GM12872 (cell line): ENCODE measurements at regions not wholly inside any gene's neighbourhood (a gene's known extent, or its start where the extent isn't known, plus 50 kb on each side); places are given as distances from the start of the nearest gene placed in this dataset.

ENCODE experiments used
- TF ChIP-seq, protein P1 (sequence below): IDR thresholded peaks from 3 replicates; pipeline ENCODE4 v1.5.1; 2011; ENCODE audit warnings: low read depth, mild to moderate bottlenecking, low read length, moderate library complexity; ENCODE audit not compliant: insufficient read depth

DNA sequence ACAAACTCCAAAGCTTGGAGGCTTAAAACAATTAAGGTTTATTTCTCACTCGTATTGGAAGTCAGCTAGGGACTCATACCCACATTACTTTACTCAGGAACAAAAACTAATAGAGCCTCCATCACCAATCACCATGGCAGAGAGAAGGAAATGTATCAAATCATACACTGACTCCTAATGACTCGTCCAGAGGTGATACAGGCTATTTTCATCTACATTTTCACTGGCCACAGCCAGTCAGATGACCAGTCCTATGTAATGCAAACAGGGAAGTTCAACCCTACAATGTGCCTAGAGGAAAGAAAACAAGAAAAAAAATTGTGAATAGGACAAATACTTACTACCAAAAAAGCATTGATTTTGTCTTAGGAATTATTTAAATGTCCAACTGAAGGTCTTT, 110.3 kb downstream of the SEC16B start:
- TF ChIP-seq, protein P1, sequence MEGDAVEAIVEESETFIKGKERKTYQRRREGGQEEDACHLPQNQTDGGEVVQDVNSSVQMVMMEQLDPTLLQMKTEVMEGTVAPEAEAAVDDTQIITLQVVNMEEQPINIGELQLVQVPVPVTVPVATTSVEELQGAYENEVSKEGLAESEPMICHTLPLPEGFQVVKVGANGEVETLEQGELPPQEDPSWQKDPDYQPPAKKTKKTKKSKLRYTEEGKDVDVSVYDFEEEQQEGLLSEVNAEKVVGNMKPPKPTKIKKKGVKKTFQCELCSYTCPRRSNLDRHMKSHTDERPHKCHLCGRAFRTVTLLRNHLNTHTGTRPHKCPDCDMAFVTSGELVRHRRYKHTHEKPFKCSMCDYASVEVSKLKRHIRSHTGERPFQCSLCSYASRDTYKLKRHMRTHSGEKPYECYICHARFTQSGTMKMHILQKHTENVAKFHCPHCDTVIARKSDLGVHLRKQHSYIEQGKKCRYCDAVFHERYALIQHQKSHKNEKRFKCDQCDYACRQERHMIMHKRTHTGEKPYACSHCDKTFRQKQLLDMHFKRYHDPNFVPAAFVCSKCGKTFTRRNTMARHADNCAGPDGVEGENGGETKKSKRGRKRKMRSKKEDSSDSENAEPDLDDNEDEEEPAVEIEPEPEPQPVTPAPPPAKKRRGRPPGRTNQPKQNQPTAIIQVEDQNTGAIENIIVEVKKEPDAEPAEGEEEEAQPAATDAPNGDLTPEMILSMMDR, result no peak

DNA sequence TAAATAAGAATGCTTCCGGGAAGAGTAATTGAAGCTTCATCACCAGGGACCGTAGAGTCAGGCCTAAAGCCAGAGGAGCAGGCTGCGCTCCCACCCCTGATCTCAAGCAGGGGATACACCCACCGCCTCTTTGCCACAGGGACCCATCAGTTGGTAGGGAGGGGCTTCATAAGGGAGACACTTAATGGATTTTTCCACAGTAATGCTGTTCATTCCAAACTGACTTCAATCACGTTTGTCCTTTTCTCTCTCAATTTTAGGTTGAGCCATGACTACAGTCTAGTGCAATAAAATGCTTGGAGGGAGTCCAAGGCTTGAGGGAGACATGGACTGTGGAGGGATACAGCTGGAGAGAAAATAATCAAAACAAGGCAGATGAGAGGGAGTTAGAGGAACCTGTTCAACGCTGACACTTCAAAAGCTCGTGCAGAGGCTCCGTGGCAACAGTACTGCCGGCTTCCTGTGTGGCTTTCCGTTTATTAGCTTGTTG, 111.5 kb downstream of the SEC16B start:
- TF ChIP-seq, protein P1, result no peak

DNA sequence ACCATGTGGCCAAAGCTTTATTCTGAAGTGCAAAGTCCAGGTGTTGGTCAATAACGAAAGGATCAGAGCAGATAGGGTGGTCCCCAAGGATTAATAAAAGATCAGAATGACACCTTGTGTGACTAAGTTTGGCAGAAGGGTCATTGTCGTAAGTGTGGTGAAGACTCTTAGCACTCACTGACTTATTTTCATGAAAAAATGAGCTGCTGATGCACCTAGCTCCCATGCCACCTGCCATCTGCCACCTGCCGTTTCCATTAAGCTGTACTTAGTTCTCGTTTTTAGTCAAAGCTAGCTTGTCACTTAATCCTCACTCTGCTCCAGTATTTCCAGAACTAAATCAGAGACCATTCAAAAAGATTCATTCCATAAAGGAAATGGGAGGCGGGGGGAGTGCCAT, 112.6 kb downstream of the SEC16B start:
- TF ChIP-seq, protein P1, result no peak

DNA sequence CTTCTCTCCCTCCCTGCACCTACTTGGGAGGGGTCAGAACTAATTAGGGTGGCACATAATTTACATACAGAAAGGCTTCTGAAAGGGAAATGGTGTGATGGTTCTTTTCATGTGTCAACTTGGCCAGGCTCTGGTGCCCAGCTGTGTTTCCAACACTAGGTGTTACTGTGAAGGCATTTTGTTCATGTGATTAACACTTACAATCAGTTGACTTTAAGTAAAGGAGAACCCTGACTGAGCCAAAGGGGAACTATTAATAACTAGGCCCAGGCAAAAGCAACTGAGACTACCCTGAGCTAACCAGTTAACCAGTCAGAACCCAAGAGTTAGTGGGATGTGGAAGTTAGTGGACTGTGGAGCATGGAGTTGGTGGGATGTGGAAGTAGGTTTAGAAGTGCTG, 114.9 kb downstream of the SEC16B start:
- TF ChIP-seq, protein P1, result no peak

DNA sequence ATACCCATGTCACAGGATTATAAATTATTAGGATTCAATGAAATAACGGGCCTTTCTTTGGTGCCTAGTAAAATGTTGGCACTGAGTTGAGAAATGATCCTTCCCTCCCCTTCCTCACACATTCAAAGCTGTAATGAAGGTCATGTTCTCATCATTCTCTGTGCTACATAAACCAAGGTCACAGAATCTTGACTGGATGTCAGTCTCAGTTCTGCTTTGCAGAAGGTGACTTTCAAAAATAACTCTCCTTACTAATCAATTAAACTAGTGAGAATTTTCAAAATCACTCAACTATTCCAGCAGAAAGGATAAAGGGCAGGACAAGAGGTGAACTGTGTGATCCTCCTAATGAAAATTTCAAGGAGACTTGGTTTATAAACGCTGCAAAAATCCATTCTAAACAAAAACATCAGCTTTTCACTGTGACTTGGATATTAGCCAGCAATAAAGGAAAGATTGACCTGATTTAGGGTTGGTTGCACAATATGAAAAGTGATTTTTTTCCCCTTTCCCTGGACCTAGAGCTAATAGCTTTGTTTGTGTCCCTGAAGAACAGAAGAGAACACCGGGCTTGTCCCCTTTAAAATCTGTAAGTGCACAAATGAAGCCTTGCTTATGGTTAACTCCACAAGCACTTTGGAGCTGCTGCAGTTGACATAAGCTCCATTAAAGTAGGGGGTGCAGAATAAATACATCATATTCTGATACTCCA, 120.1 kb downstream of the SEC16B start:
- TF ChIP-seq, protein P1, result no peak

DNA sequence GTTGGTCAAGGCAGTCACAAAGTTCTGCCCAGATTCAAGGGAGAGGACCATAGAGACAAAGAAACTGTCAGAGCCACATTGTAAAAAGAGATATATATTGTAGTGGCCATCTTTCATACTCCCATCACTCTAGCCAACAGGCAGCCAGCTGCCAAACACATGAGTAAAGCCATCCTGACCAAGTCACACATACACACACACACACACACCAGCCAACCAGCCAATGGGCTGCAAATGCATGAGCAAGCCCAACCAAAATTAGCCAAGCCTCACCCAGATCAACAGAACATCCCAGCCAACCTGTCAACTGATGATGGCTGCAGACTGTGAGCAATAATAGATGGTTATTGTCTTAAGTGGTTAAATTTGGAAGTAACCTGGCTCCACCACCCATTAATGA, 120.7 kb downstream of the SEC16B start:
- TF ChIP-seq, protein P1, result no peak

DNA sequence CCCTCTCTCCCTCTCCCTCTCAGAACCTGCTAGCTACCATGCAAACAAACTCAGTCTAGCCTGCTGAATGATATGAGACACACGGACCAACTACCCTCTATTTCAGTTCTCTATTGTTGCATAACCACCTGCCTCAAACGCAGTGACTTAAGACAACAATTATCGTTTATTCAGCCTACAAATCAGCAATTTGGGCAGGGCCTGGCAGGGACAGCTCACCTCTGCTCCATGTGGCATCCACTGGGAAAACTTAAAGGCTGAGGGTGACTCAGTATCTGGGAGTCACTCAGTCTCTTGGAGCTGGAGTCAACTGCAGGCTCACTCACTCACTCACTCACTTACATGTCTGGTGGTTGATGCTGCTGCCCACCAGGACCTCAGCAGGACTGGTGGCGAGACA, 121.3 kb downstream of the SEC16B start:
- TF ChIP-seq, protein P1, result no peak
